ENCODE measurements at regions not wholly inside any gene's neighbourhood (a gene's known extent, or its start where the extent isn't known, plus 50 kb on each side); places are given as distances from the start of the nearest gene placed in this dataset.

DNA sequence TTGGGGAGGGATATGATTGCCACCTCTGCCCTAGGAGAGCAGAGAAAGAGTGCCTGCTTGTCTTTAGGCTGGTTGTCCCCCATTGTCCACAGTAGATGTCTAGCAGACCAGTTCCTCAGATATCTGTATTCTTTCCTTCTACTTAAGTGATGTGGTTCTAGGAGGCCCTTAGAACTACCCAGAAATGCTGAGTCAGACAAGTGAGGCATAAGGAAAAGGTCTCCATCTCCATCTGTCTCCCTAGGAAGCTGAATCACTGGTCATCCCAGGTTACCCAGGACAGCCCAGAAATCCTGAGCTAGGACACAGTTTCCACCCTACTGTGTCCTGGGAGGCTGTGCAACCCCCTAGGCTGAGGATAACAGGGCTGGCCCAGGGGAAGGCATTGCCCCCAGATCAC lies 93.4 kb upstream of the INHBA start:
- ChIA-PET POLR2A (no interaction called here), CTCF (ENCODE audit: low intra/inter-chr PET ratio, low total read pairs) (no interaction called here)
- Histone ChIP-seq H3K36me3 (replicated peaks in 1 of 2; ENCODE audit: control insufficient read depth in 1 of 2, insufficient read depth in 2 of 2, low read length in 2 of 2) (no peaks in the 10 kb centered on the region), H2AFZ (ENCODE audit: low read length) (no peak overlapping the region), H3K27ac (ENCODE audit: extremely low read length, insufficient read depth, low read length) (no peak overlapping the region), H3K9me3 (ENCODE audit: low read length) (no peaks in the 10 kb centered on the region), H3K4me3 (replicated peaks in 1 of 3; ENCODE audit: insufficient read depth in 1 of 3, low read depth in 2 of 3, low read length in 3 of 3) (no peak overlapping the region), H3K79me2 (ENCODE audit: insufficient read depth, low read length) (no peaks in the 10 kb centered on the region), H3K4me1 (ENCODE audit: insufficient read depth, low read length) (no peaks in the 10 kb centered on the region), H3K27me3 (ENCODE audit: control insufficient read depth in 1 of 2, insufficient read depth in 2 of 2, low read length in 2 of 2) (no peaks in the 10 kb centered on the region), H4K20me1 (ENCODE audit: insufficient read depth, low read length) (no peaks in the 10 kb centered on the region), H3K9ac (ENCODE audit: insufficient read depth, low read depth, low read length) (no peak overlapping the region), H3K4me2 (ENCODE audit: low read depth, low read length) (no peak overlapping the region)
- in situ Hi-C loops (cut with HindIII; ENCODE audit: extremely low pct_ligation_motif_present, low pct_unique_long_range_greater_than_20kb), result no loop called here
- TF ChIP-seq MAFF (IDR thresholded peaks at IDR 0.05; ENCODE audit: low read depth, low read length) (peak; percentile 75), MAFK (conservative IDR thresholded peaks at IDR 0.05 in 1 of 2, IDR thresholded peaks at IDR 0.05 in 1 of 2; ENCODE audit: low read length in 2 of 2) (peak; percentile 72 to 91), TBX2 (CRISPR knock-in tag; IDR thresholded peaks at IDR 0.05; ENCODE audit: borderline replicate concordance) (no peak)
- no peak for FAIRE-seq
- no peak for DNase-seq (ENCODE audit: low spot score)
- BruUV-seq (replicated peaks), result no TSS peak
- intact Hi-C loops (cut with micrococcal nuclease; ENCODE audit: unreplicated experiment), result no loop called here
- ATAC-seq, result no peak

GRCh38 chr7:41795276-41795833 lies 92.5 kb upstream of the INHBA start:
- no peak overlapping the region for H3K4me2 ChIP-seq (ENCODE audit: low read depth, low read length)
- ChIA-PET CTCF (ENCODE audit: low intra/inter-chr PET ratio, low total read pairs) (no interaction called here), POLR2A (no interaction called here)
- DNase-seq (ENCODE audit: low spot score) (no peak), ATAC-seq (no peak), FAIRE-seq (no peak)
- no peak overlapping the region for H3K4me3 ChIP-seq (replicated peaks in 1 of 3; ENCODE audit: insufficient read depth in 1 of 3, low read depth in 2 of 3, low read length in 3 of 3)
- 0% methylated on average over 6 of the region's 6 CpGs for WGBS (ENCODE audit: low lambda C conversion rate)
- H4K20me1 ChIP-seq (ENCODE audit: insufficient read depth, low read length), result no peaks in the 10 kb centered on the region
- H3K27me3 ChIP-seq (ENCODE audit: control insufficient read depth in 1 of 2, insufficient read depth in 2 of 2, low read length in 2 of 2), result no peaks in the 10 kb centered on the region
- in situ Hi-C loops (cut with HindIII; ENCODE audit: extremely low pct_ligation_motif_present, low pct_unique_long_range_greater_than_20kb) (no loop called here), intact Hi-C loops (cut with micrococcal nuclease; ENCODE audit: unreplicated experiment) (no loop called here)
- no peak overlapping the region for H3K27ac ChIP-seq (ENCODE audit: extremely low read length, insufficient read depth, low read length)
- no TSS peak for BruUV-seq (replicated peaks)
- H3K79me2 ChIP-seq (ENCODE audit: insufficient read depth, low read length), result no peaks in the 10 kb centered on the region
- no peaks in the 10 kb centered on the region for H3K4me1 ChIP-seq (ENCODE audit: insufficient read depth, low read length)
- H2AFZ ChIP-seq (ENCODE audit: low read length), result no peak overlapping the region
- H3K9me3 ChIP-seq (ENCODE audit: low read length), result no peaks in the 10 kb centered on the region
- H3K36me3 ChIP-seq (replicated peaks in 1 of 2; ENCODE audit: control insufficient read depth in 1 of 2, insufficient read depth in 2 of 2, low read length in 2 of 2), result no peaks in the 10 kb centered on the region
- H3K9ac ChIP-seq (ENCODE audit: insufficient read depth, low read depth, low read length), result no peak overlapping the region
- TF ChIP-seq MAX (IDR thresholded peaks at IDR 0.05) (no peak), ZBTB49 (CRISPR knock-in tag; IDR thresholded peaks at IDR 0.05; ENCODE audit: borderline replicate concordance) (no peak), RBM22 (optimal IDR thresholded peaks at IDR 0.05; ENCODE audit: low read length) (no peak), KLF16 (CRISPR knock-in tag; IDR thresholded peaks at IDR 0.05) (no peak), HDAC2 (CRISPR knock-in tag; IDR thresholded peaks at IDR 0.05) (no peak), MXD1 (CRISPR knock-in tag; IDR thresholded peaks at IDR 0.05) (no peak), ZNF350 (CRISPR knock-in tag; IDR thresholded peaks at IDR 0.05; ENCODE audit: borderline replicate concordance, low read depth) (no peak), AHR (CRISPR knock-in tag; IDR thresholded peaks at IDR 0.05) (no peak)

Measured in HepG2 (cell line).